Stimulated activated naive CD8-positive, alpha-beta T cell treated with anti-CD3 and anti-CD28 coated beads, Interleukin-15, amount 100 ng/mL, for 72 hours (primary cell): ENCODE measurements at regions not wholly inside any gene's neighbourhood (a gene's known extent, or its start where the extent isn't known, plus 50 kb on each side); places are given as distances from the start of the nearest gene placed in this dataset.
A peak's percentile ranks its signal among the peaks of the same experiment; 100 is the strongest.

ENCODE experiments used
- ATAC-seq: fragments of 150-1000 bp; cut with Tn5 transposase; 2 replicates; pipeline ENCODE4 v1.10.0; 2021; ENCODE audit warnings: mild to moderate bottlenecking, moderate library complexity
- DNase-seq, 2 donors: peaks; one replicate each; pipeline ENCODE4 v3.0.0; 2021 to 2022
- H3K27ac Mint-ChIP-seq, 2 donors: one replicate each; pipeline ENCODE4 v1.8.0; 2022; ENCODE audit warnings: mild to moderate bottlenecking in 2 of 2, mixed read lengths in 2 of 2, moderate library complexity in 2 of 2
- H3K27me3 Mint-ChIP-seq: one replicate; pipeline ENCODE4 v1.8.0; 2022; ENCODE audit warnings: mixed read lengths
- H3K4me1 Mint-ChIP-seq: one replicate; pipeline ENCODE4 v1.8.0; 2022; ENCODE audit warnings: mild to moderate bottlenecking, mixed read lengths
- H3K4me3 Mint-ChIP-seq, 2 donors: one replicate each; pipeline ENCODE4 v1.8.0; 2022; ENCODE audit warnings: mild to moderate bottlenecking in 2 of 2, mixed read lengths in 2 of 2, moderate library complexity in 1 of 2
- H3K9me3 Mint-ChIP-seq, 2 donors: one replicate each; pipeline ENCODE4 v1.8.0; 2022; ENCODE audit warnings: mixed read lengths in 2 of 2

DNA sequence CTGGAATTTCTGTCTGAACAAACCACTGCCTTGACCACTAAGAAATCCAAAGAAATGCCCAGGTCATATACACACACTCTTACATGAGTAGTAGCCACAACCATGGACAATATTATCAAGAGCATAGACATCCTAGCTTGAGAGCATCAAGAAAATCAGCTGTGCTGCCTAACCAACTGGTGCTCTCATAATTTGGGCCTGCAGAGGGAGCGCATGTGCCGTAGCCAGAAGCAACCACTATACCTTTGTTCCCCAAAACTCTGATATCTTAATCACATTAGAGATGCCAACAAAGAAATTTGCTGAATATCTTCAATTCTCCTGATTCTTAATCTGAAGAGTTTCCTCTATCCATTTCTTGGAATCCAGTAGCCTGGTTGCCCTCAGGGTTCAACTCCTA, 163.6 kb downstream of the ZNF674 start:
- H3K27me3 Mint-ChIP-seq: peaks cover 16% of the 10 kb centered on the region
- H3K27ac Mint-ChIP-seq: no peak overlapping the region
- no peaks in the 10 kb centered on the region for H3K9me3 Mint-ChIP-seq
- peaks cover 7% of the 10 kb centered on the region for H3K4me1 Mint-ChIP-seq
- no peak overlapping the region for H3K4me3 Mint-ChIP-seq
- DNase-seq (peak in 1 of 2 donors; percentile 28), ATAC-seq (peak; percentile 43)

DNA sequence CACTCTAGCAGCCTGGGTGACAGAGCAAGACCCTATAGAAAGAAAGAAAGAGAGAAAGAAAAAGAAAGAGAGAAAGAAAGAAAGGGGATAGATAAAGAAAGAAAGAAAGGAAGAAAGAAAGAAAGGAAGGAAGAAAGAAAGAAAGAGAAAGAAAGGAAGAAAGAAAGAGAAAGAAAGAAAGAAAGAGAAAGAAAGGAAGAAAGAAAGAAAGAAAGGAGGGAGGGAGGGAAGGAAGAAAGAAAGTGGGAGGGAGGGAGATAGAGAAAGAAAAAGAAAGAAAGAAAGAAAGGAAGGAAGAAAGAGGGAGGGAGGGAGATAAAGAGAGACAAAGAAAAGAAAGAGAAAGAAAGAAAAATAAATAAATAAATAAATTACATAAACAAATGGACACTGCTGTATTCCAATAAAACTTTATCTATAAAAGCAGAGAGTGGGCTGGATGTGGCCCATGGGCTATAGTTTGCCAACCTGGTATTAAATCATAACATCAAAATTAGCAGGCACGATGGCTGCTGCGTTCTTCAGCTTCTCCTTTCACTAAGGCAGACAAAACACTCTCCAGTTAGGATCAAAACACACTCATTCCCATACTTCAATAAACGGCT, 165.0 kb downstream of the ZNF674 start:
- H3K4me3 Mint-ChIP-seq: peak overlapping the region in 1 of 2 donors; percentile 25
- peaks cover 14% of the 10 kb centered on the region for H3K4me1 Mint-ChIP-seq
- DNase-seq (no peak), ATAC-seq (no peak)
- peaks cover 16% of the 10 kb centered on the region for H3K27me3 Mint-ChIP-seq
- no peaks in the 10 kb centered on the region for H3K9me3 Mint-ChIP-seq
- H3K27ac Mint-ChIP-seq: peak overlapping the region in 1 of 2 donors; percentile 77

DNA sequence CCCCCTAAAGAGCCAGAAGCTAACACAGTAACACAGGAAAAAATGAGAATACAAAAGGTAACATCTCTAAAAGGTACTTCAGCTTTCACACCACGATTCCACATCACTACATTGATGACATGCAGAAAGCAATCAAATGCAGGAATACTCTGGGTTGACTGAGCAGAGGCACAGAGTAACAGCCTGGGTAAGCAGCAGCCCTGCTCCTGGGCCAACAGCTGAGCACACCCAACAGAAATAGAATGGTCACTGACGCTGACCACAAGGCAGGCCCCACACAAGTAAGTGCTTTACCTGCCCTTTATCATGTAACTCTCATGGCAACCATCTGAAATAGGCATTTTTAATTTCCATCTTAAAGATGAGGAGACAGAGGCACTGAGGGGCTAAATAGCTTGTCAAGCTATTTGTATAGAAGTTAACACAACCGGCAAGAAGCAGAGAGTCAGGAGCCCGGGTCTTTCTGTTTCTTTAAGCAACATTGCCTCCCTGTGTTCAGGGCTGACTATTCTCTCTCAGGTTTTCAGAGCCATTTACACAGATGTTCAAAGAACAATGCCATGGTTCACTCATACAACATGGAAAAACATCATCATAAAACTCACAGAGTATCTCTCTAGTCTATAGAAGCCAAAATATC, 168.9 kb downstream of the ZNF674 start:
- ATAC-seq: peak; percentile 79
- H3K27me3 Mint-ChIP-seq: peaks cover 12% of the 10 kb centered on the region
- H3K4me3 Mint-ChIP-seq: no peak overlapping the region
- peaks cover 14% of the 10 kb centered on the region for H3K4me1 Mint-ChIP-seq
- DNase-seq: peak in 1 of 2 donors; percentile 21
- H3K9me3 Mint-ChIP-seq: no peaks in the 10 kb centered on the region
- H3K27ac Mint-ChIP-seq: no peak overlapping the region

DNA sequence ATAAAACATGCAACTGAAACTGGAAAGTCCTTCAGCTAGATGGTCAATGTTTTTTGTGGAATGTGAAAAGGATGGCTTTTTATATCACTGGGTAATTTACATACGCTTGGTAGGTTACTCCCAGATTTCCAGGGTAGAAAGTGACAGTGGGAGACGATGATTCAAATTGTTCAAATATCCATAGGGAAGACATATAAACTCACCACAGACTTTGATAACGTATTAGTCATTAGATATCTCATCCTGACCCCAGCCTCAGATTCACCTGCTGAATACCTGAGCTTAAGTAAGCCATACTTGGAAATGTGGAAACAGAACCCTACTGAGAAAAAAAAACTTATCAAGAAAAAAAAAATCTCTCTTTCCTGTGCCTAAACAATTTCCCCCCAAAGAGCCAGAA, 169.4 kb downstream of the ZNF674 start:
- DNase-seq (no peak), ATAC-seq (no peak)
- H3K4me1 Mint-ChIP-seq: peaks cover 14% of the 10 kb centered on the region
- peaks cover 8% of the 10 kb centered on the region for H3K27me3 Mint-ChIP-seq
- no peak overlapping the region for H3K4me3 Mint-ChIP-seq
- H3K27ac Mint-ChIP-seq: no peak overlapping the region
- H3K9me3 Mint-ChIP-seq: no peaks in the 10 kb centered on the region

DNA sequence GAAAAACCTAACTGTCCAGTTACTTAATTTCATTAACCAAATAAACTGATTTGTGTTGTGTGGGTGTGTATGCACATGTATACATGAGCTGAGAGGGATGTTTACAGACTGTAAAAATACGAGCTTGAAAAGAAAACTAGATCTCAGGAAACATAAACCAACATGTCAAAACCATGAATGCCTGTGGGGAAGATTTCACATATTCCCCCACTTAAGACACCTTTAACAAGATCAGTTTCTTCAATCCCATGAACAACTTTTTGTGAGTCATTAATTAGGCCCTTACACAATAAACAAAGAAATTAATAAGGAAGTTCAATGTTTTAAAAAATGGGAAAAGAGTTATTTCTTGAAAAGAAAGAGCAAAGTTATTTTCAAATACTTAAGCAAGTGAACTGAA, 170.8 kb downstream of the ZNF674 start:
- Mint-ChIP-seq H3K4me1 (peaks cover 6% of the 10 kb centered on the region), H3K9me3 (no peaks in the 10 kb centered on the region), H3K27me3 (no peaks in the 10 kb centered on the region), H3K4me3 (no peak overlapping the region), H3K27ac (no peak overlapping the region)
- DNase-seq (no peak), ATAC-seq (no peak)

DNA sequence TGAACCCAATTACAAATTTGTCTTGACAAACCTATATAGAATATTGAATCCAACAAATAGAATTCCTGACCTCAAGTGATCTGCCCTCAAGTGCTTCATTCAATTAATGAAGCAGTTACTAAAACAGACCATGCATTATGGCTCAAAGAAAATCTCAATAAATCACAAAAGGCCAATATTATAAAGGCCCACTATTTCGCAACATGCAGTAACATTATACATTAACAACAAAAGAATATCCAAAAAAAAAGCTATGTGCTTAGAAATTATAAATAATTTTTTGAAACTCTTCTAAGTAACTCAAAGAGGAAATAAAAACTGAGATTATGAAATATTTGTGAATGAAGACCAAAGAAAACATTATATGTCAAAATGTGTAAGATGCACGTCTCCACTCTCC, 177.7 kb downstream of the ZNF674 start:
- H3K9me3 Mint-ChIP-seq: no peaks in the 10 kb centered on the region
- no peaks in the 10 kb centered on the region for H3K4me1 Mint-ChIP-seq
- H3K27me3 Mint-ChIP-seq: no peaks in the 10 kb centered on the region
- DNase-seq (no peak), ATAC-seq (no peak)
- no peak overlapping the region for H3K4me3 Mint-ChIP-seq
- H3K27ac Mint-ChIP-seq: no peak overlapping the region

DNA sequence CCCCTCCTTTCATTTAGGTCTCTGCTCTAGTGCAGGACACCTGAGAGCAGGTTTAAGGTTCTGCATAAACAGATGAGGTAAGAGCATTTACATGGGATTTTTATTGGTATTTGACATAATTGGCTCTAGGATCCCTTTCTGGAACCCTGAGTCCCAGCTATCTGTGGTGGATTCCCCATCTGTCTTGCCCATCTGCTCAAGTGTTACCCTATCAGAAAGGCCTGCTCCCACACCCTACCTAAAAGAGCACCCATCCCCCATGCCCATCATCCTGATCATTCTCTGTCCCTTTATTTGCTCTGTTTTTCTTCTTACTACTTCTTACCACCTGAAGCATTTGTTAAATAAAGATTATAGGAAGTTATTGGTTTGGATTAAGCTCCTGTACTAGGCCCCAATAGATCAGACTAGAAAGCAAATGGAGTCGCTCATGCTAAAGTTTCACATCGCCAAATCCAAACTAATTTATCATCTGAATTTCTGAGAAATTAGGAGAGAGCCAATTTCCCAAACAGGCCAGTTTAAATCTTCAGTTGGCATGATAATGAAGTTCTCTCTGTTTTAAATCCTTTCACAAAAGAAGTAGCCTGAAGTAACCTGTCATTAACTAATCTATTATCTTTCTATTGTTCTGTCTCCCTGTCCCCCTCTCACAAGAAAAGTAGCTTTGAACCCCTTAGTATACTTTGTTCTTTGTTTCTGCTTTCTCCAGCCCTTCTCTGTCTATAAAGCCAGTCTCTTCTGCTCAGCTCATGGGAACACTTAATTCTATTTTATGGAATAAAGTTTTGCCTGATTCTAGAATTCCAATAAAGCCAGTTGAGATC, 178.6 kb downstream of the ZNF674 start:
- H3K9me3 Mint-ChIP-seq: no peaks in the 10 kb centered on the region

DNA sequence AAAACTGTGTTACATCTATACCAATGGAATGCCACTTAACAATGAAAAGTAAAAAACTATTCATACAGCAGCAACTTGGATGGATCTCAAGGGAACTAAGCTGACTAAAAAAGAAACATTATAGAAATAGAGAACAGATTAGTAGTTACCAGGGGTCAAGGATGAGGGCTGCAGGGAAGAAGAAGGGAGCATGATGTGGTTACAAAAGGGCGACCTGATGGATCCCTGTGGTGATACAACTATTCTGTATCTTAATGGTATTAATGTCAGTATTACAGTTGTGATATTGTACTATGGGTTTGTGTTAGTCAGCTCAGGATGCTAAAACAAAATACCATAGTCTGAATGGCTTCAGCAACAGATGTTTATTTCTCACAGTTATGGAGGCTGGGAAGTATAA, 190.7 kb downstream of the ZNF674 start:
- Mint-ChIP-seq H3K27me3 (no peaks in the 10 kb centered on the region), H3K4me3 (no peak overlapping the region), H3K4me1 (no peaks in the 10 kb centered on the region), H3K9me3 (peaks cover 0 to 6% of the 10 kb centered on the region in 2 donors), H3K27ac (no peak overlapping the region)
- no peak for DNase-seq
- ATAC-seq: no peak

More for the DNA sequence above, 178.6 kb downstream of the ZNF674 start:
- no peak overlapping the region for H3K4me3 Mint-ChIP-seq
- H3K27ac Mint-ChIP-seq: no peak overlapping the region
- H3K4me1 Mint-ChIP-seq: no peaks in the 10 kb centered on the region
- ATAC-seq: no peak
- no peak for DNase-seq
- H3K27me3 Mint-ChIP-seq: no peaks in the 10 kb centered on the region

DNA sequence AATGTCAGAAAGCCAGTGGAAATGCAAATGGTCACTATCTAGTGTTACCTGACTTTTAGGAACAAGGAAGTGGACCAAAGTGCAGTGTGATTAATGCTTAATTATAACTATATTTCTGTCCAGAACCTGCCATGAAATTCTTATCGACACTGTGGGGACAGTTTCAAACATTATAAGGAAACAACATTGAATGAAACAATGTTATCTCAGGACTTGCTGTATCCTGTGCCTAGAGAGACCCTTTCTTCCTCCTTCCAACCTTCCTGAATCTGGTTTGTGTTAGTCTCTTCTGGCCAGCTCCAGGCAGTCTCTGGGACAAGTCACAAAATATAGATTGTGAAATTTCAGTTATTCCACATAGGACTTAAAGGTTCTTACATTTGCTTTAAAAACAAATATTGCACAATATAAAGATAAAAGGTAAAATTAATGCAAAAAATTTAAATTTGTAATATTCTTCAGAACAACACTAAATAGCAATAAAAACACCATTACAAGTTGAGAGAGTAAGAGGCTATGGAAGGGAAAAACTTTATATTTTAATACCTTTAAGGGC, 203.4 kb downstream of the ZNF674 start:
- Mint-ChIP-seq H3K27me3 (no peaks in the 10 kb centered on the region), H3K4me1 (no peaks in the 10 kb centered on the region), H3K9me3 (no peaks in the 10 kb centered on the region), H3K4me3 (no peak overlapping the region), H3K27ac (no peak overlapping the region)
- DNase-seq (no peak), ATAC-seq (no peak)

DNA sequence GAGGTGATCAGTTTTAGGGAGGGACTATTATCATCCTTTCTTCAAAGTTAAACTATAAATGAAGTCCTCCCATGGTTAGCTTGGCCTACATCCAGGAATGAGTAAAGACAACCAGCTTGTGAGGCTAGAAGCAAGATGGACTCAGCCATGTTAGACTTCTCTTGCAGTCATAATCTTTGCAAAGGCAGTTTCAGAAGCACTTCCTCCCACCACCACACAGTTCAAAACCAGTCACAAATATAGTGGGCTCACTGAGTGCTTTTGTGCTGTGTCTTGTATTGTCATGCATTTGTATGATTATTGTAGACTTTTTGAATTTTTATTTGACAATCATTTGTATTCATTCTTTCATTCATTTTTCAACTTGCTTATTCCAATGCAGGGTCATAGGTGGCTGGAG, 204.5 kb downstream of the ZNF674 start:
- H3K4me3 Mint-ChIP-seq: no peak overlapping the region
- no peak for ATAC-seq
- H3K9me3 Mint-ChIP-seq: peaks cover 4 to 6% of the 10 kb centered on the region in 2 donors
- no peaks in the 10 kb centered on the region for H3K27me3 Mint-ChIP-seq
- peaks cover 5% of the 10 kb centered on the region for H3K4me1 Mint-ChIP-seq
- H3K27ac Mint-ChIP-seq: no peak overlapping the region
- no peak for DNase-seq

DNA sequence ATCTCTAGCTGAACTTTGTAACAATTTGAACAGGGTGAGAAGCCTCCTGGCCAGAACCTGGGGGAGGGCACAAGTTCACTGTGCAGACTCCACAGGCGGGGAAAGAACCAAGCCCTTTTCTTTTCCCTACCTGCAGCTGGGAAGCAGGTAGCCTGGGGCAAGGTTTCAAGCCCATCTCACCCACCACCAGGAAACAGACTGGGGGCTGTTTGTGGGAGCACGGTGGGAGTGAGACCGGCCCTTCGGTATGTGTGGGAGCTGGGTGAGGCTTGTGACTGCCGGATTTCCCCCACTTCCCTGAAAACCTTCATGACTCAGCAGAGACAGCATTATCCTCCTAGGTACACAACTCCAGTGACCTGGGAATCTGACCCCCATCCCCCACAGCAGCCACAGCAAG, 211.7 kb downstream of the ZNF674 start:
- no peak overlapping the region for H3K4me3 Mint-ChIP-seq
- H3K27ac Mint-ChIP-seq: no peak overlapping the region
- H3K4me1 Mint-ChIP-seq: peaks cover 11% of the 10 kb centered on the region
- peaks cover 8 to 12% of the 10 kb centered on the region in 2 donors for H3K9me3 Mint-ChIP-seq
- ATAC-seq: no peak
- no peaks in the 10 kb centered on the region for H3K27me3 Mint-ChIP-seq
- DNase-seq: no peak

DNA sequence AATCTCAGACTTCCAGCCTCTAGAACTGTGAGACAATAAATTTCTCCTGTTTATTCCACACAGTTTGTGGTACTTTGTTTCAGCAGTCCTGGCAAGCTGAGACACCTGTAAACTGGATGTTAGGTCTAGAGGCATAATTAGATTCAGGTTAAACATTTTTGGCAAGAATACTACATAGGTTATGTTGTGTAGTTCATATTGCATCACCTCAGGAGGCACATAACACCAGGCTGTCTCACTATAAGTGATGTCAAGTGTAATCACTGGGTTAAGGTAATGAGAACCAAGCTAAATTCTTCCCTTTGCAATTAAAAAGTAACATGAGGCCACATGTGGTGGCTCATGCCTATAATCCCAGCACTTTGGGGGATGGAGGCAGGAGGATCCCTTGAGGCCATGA, 214.2 kb downstream of the ZNF674 start:
- Mint-ChIP-seq H3K4me1 (peaks cover 14% of the 10 kb centered on the region), H3K27ac (no peak overlapping the region), H3K9me3 (peaks cover 7 to 9% of the 10 kb centered on the region in 2 donors), H3K27me3 (no peaks in the 10 kb centered on the region), H3K4me3 (no peak overlapping the region)
- no peak for DNase-seq
- ATAC-seq: no peak

DNA sequence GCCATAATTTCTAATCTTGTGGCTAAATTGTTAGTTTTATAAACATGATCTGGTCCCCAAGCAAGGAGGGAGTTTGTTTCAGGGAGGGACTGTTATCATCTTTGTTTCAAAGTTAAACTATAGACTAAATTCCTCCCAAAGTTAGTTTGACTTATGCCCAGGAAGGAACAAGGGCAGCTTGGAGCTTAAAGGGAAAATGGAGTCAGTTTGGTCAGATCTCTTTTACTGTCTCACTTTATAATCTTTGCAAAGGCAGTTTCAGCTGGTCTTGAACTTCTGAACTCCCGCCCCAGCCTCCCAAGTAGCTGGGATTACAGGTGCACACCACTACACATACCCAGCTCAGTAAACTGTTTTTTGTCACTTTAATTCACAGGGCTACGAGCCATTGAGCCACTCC, 214.7 kb downstream of the ZNF674 start:
- H3K4me1 Mint-ChIP-seq: peaks cover 11% of the 10 kb centered on the region
- H3K27me3 Mint-ChIP-seq: no peaks in the 10 kb centered on the region

DNA sequence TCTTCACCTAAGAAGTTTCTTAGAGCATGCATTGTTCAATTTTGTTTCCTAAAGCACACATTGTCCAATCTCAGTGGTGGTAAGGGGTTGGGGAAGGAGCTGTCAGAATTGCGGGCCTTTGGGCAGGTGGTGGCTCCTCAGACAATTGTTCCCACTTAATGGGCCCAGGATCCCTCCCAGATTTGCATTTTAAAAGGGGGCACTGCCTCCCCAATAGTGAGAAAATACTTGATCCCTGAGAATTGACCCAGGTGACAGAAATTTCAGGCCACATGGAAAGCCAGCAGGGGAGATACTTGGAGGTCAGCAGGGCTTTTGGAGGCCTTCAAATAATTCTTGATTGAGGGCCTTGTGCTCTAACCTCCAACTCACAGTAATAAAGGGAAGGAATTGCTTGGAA, 217.1 kb downstream of the ZNF674 start:
- H3K27ac Mint-ChIP-seq: no peak overlapping the region

More for the DNA sequence above, 214.7 kb downstream of the ZNF674 start:
- DNase-seq: no peak
- Mint-ChIP-seq H3K9me3 (peaks cover 3 to 5% of the 10 kb centered on the region in 2 donors), H3K27ac (peak overlapping the region in 1 of 2 donors; percentile 31), H3K4me3 (no peak overlapping the region)
- ATAC-seq: no peak

DNA sequence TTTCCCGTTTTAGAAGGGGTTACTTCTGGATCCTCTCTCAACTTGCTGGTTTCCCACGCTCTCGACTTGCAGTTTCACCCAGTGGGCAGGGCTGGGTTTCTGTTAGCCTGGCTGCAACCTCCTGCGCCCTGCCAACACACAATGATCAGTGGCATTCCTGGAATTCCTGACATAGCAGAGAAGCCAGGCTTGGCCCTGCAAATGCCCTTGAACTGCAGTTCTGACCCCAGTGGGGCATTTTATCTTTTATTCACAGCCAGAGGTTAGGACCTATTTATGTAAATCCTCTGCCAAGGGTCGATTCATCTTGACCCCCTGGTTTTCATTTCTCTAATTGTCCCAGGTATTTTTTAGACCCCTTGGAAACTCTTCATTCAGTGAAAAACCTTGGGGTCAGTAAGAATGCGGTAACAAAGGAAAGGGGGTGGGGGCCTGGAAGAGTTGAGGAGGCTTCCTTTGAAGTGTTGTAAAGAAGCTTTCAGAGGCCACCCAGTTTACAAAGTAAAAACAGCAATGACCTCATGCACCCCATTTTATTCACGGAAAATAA, 217.6 kb downstream of the ZNF674 start:
- H3K9me3 Mint-ChIP-seq: no peaks in the 10 kb centered on the region
- ATAC-seq (no peak), DNase-seq (no peak)
- H3K4me1 Mint-ChIP-seq: peaks cover 18% of the 10 kb centered on the region
- no peak overlapping the region for H3K4me3 Mint-ChIP-seq
- H3K27me3 Mint-ChIP-seq: no peaks in the 10 kb centered on the region
- H3K27ac Mint-ChIP-seq: peak overlapping the region in 1 of 2 donors; percentile 77

More for the DNA sequence above, 217.1 kb downstream of the ZNF674 start:
- H3K27me3 Mint-ChIP-seq: no peaks in the 10 kb centered on the region
- H3K4me3 Mint-ChIP-seq: no peak overlapping the region
- peaks cover 18% of the 10 kb centered on the region for H3K4me1 Mint-ChIP-seq
- no peaks in the 10 kb centered on the region for H3K9me3 Mint-ChIP-seq
- DNase-seq (no peak), ATAC-seq (no peak)
